Ovary (tissue), 7 donors: ENCODE measurements at regions not wholly inside any gene's neighbourhood (a gene's known extent, or its start where the extent isn't known, plus 50 kb on each side); places are given as distances from the start of the nearest gene placed in this dataset.
"Not testable (repeated sequence)": the region's sequence is repeated elsewhere in the genome, so short reads cannot be mapped to it uniquely, and the experiment has no call there.

ENCODE experiments used
- DNase-seq, 5 donors: peaks; one replicate each; pipeline ENCODE4 v3.0.0-alpha.2; 2019 to 2020
- H3K27ac ChIP-seq, 2 donors: fragments of 200-600 bp; one replicate each; pipeline versions ENCODE4 v1.5.1 to v1.8.0; 2019 to 2022
- H3K27me3 ChIP-seq: fragments of 200-600 bp; one replicate; pipeline ENCODE4 v1.8.0; 2022
- H3K36me3 ChIP-seq: fragments of 200-600 bp; sonication (generic); one replicate; pipeline ENCODE4 v1.5.1; 2019
- H3K4me1 ChIP-seq: one replicate; pipeline ENCODE4 v1.8.1; 2013; ENCODE audit warnings: mild to moderate bottlenecking, moderate library complexity; ENCODE audit not compliant: insufficient read depth
- H3K4me3 ChIP-seq: fragments of 200-600 bp; sonication (generic); one replicate; pipeline ENCODE4 v1.5.1; 2017
- H3K9me3 ChIP-seq, 2 donors: fragments of 200-600 bp in 1 of 2; sonication (generic) in 1 of 2; one replicate each; pipeline versions ENCODE4 v1.5.1 to v1.8.1; 2013 to 2019; ENCODE audit warnings: mild to moderate bottlenecking in 1 of 2, moderate library complexity in 1 of 2
- EP300 ChIP-seq: sonication (generic); formaldehyde crosslinking; IDR thresholded peaks from one replicate; pipeline ENCODE4 v1.6.1; 2017; ENCODE audit warnings: antibody characterized with exemption
- POLR2A ChIP-seq: fragments of 450-650 bp; IDR thresholded peaks from one replicate; pipeline ENCODE4 v1.6.1; 2017; ENCODE audit warnings: antibody characterized with exemption, mild to moderate bottlenecking, moderate library complexity
- WGBS, 3 donors: extraction: QIAGEN DNeasy Blood & Tissue Kit in 1 of 3; methylation state at CpG; one replicate each; pipeline versions ENCODE4 v1.1.5 to v1.1.7; 2013 to 2017; 5-methylcytosine and 5-hydroxymethylcytosine counted together
- intact Hi-C, 4 donors: fragments of 100-400 bp; cut with DNase I; formaldehyde crosslinking; loops; one replicate each; pipeline versions ENCODE4 v1.11.0 to v1.15.1; 2022 to 2023
- TF ChIP-seq, protein P1 (sequence below), 3 donors: fragments of 450-650 bp in 2 of 3; fragments of 200-600 bp in 1 of 3; IDR thresholded peaks; one replicate each; pipeline versions ENCODE4 v1.5.1 to v1.8.0; 2016 to 2022; ENCODE audit warnings: antibody characterized with exemption in 3 of 3, mild to moderate bottlenecking in 1 of 3
- donor health status: DM: no; HTN: no; CAD: no; lungs with moderate emphysema.
- donor health status: DM: no; HTN: no; CAD: no.
- donor health status: Bipolar disorder and iron deficiency.
- donor health status: DM: no; HTN: no; CAD: no.
- donor health status: DM: yes; HTN: yes; CAD: no.

DNA sequence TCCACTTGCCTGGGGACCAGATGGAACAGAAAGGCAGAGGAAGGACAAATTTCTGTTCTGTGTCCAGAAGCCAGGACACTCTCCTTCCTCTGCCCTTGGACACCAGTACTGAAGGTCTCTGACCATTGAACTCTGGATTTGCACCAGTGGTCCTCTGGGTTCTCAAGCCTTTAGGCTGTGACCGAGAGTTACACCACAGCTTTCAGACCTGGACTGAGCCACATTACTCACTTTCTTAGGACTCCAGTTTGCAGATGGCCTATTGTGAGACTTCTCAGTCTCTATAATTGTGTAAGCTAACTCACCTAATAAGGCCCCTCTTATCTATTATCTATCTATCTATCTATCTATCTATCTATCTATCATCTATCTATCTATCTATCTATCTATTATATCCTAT is 295.3 kb upstream of the GALNTL6 start:
- DNase-seq = no peak
- H3K27ac ChIP-seq = no peak overlapping the region
- no peak overlapping the region for H3K4me3 ChIP-seq
- H3K9me3 ChIP-seq = no peaks in the 10 kb centered on the region
- WGBS, 3 donors = 88 to 92% (median 91%) methylated on average over 1 of the region's 1 CpG
- no peaks in the 10 kb centered on the region for H3K4me1 ChIP-seq
- intact Hi-C loops = no loop called here
- TF ChIP-seq POLR2A (no peak), EP300 (no peak)
- TF ChIP-seq, protein P1, sequence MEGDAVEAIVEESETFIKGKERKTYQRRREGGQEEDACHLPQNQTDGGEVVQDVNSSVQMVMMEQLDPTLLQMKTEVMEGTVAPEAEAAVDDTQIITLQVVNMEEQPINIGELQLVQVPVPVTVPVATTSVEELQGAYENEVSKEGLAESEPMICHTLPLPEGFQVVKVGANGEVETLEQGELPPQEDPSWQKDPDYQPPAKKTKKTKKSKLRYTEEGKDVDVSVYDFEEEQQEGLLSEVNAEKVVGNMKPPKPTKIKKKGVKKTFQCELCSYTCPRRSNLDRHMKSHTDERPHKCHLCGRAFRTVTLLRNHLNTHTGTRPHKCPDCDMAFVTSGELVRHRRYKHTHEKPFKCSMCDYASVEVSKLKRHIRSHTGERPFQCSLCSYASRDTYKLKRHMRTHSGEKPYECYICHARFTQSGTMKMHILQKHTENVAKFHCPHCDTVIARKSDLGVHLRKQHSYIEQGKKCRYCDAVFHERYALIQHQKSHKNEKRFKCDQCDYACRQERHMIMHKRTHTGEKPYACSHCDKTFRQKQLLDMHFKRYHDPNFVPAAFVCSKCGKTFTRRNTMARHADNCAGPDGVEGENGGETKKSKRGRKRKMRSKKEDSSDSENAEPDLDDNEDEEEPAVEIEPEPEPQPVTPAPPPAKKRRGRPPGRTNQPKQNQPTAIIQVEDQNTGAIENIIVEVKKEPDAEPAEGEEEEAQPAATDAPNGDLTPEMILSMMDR (IDR thresholded peaks at IDR 0.05) = no peak
- H3K36me3 ChIP-seq = no peaks in the 10 kb centered on the region
- H3K27me3 ChIP-seq = no peaks in the 10 kb centered on the region

DNA sequence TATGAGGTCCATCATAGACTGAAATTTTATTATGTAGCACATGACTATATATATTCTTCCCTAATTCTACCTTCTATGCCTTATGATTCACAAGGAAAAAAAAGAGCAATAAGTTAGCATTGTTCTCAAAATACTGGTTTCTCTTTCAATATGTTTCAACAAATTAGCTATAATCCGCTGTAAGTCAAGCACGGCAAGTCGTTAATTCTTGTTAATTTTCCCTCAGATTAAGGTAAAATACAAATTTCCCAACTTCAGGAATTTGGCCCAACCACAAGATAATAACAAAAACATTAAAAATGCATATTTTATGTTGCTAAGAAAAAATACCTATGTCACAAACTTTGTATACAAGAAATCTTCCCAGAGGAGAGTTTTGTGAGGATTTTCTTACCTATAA is 296.5 kb upstream of the GALNTL6 start:
- TF ChIP-seq, protein P1 (IDR thresholded peaks at IDR 0.05) = no peak
- TF ChIP-seq POLR2A = no peak
- no peak for TF ChIP-seq EP300
- DNase-seq = no peak
- H3K27ac ChIP-seq = no peak overlapping the region
- no peaks in the 10 kb centered on the region for H3K36me3 ChIP-seq
- WGBS, 3 donors = 47 to 54% (median 53%) methylated on average over 3 of the region's 3 CpGs
- no peaks in the 10 kb centered on the region for H3K27me3 ChIP-seq
- intact Hi-C loops = no loop called here
- no peaks in the 10 kb centered on the region for H3K9me3 ChIP-seq
- no peaks in the 10 kb centered on the region for H3K4me1 ChIP-seq
- H3K4me3 ChIP-seq = no peak overlapping the region

DNA sequence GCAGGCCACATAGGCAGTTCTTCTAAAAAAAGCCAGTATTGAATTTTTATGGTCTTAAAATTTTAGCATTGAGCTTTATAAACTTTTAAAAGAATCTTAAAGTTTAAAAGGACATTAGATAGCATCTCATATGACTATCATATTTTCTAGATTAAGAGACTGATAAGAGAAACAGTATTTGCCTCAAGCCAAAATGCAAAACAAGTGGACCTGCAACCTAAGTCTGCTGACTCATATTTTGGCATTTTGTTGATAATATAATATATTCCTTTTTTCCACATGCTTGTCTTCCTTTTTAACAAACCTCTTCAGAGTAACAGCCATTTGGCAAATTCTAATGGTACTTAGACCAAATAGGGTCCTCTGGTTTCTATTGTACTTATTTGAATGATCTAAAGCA is 328.5 kb upstream of the GALNTL6 start:
- Histone ChIP-seq H3K36me3 (no peaks in the 10 kb centered on the region), H3K27ac (no peak overlapping the region), H3K27me3 (no peaks in the 10 kb centered on the region), H3K4me3 (no peak overlapping the region), H3K4me1 (no peaks in the 10 kb centered on the region), H3K9me3 (no peaks in the 10 kb centered on the region)
- DNase-seq = no peak
- TF ChIP-seq, protein P1 (IDR thresholded peaks at IDR 0.05) = no peak
- no peak for TF ChIP-seq POLR2A
- no peak for TF ChIP-seq EP300
- intact Hi-C loops = no loop called here

DNA sequence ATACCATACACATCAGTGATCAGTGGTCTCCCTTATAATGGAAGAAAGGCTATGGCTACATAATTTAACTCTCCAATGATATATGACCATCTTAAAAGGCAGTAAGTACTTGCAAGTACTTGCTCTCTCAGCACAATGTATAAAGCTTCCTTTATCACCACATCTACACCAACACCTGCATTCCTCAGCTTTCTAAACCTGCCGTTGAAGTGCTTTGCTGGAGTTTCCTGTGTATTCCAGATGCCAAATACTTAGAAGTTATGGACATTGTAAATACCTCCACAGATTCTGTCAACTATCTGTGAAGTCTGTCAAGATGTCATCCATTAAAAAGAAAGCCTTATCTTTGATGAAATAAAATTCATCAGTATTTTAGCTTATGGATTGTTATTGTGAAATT is 335.0 kb upstream of the GALNTL6 start:
- Histone ChIP-seq H3K27ac (no peak overlapping the region), H3K9me3 (no peaks in the 10 kb centered on the region), H3K4me3 (no peak overlapping the region), H3K27me3 (no peaks in the 10 kb centered on the region), H3K36me3 (no peaks in the 10 kb centered on the region), H3K4me1 (no peaks in the 10 kb centered on the region)
- intact Hi-C loops = no loop called here
- 29 to 44% (median 41%) methylated on average over 1 of the region's 1 CpG for WGBS, 3 donors
- DNase-seq = no peak
- TF ChIP-seq, protein P1 (IDR thresholded peaks at IDR 0.05) = no peak
- no peak for TF ChIP-seq EP300
- no peak for TF ChIP-seq POLR2A

GRCh38 chr4:171475111-171475510 is 338.1 kb upstream of the GALNTL6 start:
- intact Hi-C loops, H3K27ac ChIP-seq, H3K36me3 ChIP-seq, H3K4me1 ChIP-seq, DNase-seq, H3K27me3 ChIP-seq, H3K9me3 ChIP-seq, H3K4me3 ChIP-seq: not testable (repeated sequence)
- 83 to 88% (median 86%) methylated on average over 3 of the region's 3 CpGs for WGBS, 3 donors
